HG02973 (cell line): ENCODE measurements at regions not wholly inside any gene's neighbourhood (a gene's known extent, or its start where the extent isn't known, plus 50 kb on each side); places are given as distances from the start of the nearest gene placed in this dataset.

Experiments used
- ATAC-seq: cut with Tn5 transposase; IDR thresholded peaks from one replicate; pipeline ENCODE4 v1.9.1; 2021; ENCODE audit warnings: moderate library complexity; ENCODE audit not compliant: unreplicated experiment

DNA sequence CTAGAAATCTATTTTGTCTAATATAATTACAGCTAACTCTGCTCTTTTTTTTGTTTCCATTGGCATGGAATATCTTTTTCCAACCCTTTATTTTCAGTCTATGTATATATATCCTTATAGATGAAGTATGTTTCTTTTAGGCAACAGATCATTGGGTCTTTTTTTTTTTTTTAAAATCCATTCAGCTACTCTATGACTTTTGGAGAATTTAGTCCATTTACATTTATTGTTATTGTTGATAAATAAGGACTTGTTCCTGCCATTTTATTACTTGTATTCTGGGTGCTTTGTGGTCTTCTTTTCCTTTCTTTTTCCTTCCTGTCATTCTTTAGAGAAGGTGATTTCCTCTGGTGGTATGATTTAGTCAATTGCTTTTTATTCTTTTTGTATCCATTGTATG lies 296.8 kb downstream of the SMARCA2 start:
- no peak for ATAC-seq

DNA sequence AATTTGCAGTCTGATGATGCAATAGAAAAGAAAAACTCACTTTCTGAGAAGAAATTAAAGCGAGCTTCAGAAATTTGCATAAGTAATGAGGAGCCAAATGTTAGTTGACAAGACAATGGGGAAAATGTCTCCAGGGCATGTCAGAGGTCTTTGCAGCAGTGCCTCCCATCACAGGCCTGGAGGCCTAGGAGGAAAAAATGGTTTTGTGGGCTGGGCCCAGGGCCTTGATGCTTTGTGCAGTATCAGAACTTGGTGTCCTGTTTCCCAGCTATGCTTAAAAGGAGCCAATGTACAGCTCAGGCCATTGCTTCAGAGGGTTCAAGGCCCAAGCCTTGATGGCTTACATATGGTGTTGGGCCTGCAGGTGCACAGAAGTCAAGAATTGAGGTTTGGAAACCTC lies 298.4 kb downstream of the SMARCA2 start:
- ATAC-seq, result no peak

DNA sequence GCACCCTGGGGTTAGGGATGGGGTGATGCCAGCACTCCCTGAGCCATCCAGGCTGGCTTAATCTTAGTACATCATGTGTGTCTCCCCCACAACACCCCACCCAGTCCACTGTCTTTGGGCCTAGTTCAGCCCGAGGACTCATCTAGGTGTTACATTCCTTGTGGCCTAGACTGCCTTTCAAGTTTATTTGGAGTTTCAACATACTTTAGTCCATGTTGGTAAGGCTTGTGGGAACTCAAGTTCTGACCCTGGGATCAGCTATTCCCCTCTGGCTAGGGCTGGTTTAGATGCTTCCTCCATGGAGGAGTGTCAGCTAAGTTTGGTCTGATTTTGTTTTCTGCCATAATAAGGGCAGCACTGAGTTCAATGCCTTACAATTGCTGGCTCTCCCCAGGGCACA lies 302.4 kb downstream of the SMARCA2 start:
- ATAC-seq, result no peak

DNA sequence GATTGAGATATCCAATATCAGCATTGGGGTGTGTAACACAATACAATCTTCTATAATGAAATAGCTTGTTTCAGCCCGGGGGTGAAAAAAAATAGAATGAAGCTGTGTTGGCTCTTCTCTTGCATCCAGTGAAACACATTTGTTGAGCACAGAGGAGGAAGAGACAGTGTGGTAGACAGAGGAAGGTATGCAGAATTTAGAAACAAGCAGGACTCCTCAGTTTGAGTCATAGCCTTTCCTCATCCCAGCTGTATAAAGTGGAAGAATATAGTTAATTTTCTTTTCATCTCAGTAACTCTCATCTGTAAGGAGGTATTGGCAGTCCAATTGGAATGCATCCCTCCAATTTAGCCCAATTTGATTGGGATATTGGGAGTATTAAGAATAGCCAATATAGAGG lies 302.2 kb upstream of the VLDLR start:
- no peak for ATAC-seq

DNA sequence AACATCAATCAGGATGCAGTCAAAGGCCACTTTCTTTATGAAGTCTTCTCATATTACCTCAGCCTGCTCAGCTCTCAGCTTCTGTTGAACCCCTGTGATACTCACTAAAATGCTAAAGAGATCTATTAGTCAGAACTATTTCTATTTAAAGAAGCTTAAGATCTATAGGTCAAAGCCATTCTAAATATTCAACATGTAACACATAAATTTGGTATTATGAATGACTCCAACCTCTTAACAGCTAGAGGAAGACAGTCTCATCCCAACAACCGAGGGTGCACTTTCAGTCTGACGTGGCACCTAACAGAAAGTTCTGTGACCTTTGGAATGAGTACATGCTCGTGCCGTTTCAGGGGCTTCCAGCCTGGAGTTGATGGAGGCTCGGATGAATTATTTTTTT lies 301.5 kb upstream of the VLDLR start:
- ATAC-seq, result no peak

DNA sequence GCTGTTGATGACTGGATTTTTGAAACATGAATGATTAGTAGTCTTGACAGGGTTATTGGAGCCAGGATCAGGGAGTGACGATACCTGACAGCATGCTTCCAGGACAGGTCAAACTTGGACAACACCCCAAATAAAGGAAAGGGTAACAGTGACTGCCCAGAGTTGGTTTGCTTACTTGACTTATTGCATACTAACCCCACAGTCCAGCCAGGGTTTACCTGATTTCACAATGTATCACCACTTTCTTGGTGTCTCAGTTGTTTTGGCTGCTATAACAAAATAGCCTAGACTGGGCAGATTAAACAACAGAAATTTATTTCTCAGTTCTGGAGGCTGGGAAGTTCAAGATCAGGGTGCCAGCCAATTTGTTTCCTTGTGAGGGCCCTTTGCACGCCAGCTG lies 301.0 kb upstream of the VLDLR start:
- no peak for ATAC-seq

DNA sequence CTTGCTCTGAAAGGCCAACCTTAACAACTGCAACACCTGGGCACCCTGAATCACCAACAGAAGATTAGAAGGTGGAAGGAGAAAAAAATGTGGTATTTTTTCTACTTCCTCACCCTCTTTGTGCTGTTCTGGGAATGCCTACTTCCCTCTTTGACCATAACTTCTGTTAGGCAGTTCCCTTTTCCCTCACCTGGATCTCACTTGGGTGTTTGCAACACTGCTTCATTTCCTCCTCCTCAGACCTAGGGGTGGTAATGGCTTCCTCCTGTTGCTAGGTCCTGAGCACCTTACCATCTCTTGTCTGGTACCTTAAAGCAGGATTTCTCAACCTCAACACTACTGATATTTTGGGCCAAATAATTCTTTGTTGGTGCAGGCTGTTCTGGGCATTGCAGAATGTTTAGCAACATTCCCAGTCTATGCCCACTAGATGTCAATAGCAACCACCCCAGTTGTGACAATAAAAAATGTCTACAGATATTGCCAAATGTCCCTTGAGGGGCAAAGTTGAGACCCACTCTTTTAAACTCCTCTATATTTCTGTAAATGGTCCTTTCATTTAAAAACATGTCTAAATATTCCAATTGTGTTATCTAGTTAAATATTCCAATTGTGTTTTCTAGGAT lies 300.0 kb upstream of the VLDLR start:
- ATAC-seq, result no peak

DNA sequence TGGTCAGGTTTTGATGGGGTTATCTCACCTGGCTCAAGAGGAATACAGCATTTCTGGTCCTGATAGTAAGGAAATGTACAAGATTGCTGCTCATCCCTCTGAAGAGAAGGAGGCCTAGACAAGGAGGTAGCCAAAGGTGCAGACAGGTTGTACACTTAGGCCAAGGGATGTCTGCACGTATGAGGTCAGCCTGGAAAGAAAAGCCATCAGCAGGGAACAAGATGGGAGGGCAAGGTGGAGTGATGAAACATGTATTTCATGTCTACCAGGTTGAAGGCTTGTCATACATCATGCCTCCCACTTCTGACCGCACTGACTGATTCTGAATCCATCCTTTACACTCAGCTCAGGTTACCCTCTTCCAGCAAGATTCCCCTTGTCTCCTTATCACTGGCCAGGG lies 296.8 kb upstream of the VLDLR start:
- ATAC-seq, result no peak

DNA sequence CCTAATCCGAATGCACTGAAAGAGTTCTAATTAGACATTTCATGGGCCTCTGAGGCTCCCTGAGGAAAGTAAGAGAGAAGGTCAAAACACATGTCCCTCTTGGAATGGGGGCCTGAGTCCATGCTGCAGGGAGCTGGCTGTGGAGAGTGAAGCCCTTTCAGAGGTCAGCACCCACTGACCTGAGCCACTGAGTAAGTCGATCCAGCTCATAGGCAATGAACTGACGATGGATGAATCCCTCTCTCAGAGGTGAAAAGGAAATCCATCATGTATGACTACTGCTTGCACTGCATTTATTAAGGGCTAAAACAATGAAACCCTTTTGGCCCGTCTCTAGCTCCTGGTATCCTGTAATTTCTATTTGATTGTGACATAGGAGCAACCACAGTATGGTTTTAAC lies 288.9 kb upstream of the VLDLR start:
- ATAC-seq, result no peak

DNA sequence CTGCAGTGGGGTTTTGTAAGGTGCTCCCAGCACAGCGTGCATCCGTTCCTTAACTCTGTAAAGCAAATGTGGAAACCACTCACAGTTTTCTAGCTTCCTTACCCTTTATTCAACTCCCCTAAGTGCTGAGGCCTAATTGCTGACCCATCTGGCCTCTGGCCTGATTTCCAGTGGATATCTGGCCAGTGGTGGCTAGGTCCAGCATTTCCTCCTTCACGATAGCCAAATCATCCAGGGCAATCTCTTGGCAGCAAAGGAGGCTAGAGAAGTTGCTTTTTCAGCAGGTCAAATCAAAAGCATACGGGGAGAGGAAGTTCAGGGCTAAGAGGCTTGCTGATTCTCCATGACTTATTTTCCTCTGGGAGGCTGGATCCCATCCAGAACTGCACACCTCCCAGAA lies 286.3 kb upstream of the VLDLR start:
- ATAC-seq, result no peak

DNA sequence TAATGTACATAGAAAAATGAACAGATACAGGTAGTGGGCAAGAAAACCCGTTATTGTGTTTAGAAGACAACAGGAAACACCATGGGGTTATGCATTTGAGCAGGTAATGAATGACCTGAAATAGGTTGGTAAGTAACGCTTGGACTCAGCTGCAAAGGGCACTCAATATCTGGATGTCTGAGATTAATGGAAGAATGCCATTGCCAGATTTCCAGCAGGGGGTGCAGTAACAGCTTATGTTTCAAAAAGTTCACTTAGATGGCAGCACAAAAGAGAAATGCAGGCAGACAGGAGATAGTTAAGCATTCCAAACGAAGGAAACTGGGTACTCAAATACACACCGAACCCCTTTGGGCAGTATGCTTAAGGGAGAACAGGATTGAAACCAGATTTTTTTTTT lies 285.5 kb upstream of the VLDLR start:
- ATAC-seq, result no peak

DNA sequence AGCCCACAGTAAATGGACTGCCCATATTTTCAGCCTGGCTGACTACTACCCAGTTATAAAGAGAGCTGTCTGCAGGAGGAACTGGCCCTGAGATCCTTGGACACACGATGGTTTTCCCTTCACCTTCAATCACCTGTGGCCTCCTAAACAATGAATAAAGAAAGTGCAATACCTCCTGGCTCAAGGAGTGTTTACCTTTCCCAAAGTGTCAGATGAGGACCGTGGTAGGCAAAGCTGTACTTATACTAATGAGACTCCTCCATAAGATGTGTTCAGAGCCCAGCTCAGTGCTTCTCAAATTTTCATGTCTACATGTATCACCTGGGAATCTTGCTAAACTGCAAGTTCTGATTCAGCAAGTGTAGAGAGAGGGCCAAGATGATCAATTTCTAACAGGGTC lies 284.5 kb upstream of the VLDLR start:
- ATAC-seq, result no peak

DNA sequence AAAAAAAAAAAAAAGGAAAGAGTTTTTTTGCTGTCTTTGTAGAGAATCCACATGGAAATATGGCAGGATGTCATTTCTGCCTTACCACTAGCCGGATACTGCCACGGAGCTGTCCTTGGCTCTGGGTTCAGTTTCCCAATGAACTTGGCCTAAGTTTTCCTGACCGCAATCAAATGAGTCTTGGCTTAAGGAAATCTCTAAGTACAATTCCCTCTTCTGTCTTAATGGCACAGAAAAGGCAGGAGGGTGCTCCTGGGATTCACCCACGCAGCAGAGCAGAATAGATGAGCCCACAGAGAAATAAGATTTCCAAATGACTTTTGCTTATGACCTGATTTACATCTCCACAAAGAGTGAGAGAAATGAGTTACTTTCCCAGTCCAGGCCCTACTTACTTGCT lies 284.0 kb upstream of the VLDLR start:
- ATAC-seq, result no peak

DNA sequence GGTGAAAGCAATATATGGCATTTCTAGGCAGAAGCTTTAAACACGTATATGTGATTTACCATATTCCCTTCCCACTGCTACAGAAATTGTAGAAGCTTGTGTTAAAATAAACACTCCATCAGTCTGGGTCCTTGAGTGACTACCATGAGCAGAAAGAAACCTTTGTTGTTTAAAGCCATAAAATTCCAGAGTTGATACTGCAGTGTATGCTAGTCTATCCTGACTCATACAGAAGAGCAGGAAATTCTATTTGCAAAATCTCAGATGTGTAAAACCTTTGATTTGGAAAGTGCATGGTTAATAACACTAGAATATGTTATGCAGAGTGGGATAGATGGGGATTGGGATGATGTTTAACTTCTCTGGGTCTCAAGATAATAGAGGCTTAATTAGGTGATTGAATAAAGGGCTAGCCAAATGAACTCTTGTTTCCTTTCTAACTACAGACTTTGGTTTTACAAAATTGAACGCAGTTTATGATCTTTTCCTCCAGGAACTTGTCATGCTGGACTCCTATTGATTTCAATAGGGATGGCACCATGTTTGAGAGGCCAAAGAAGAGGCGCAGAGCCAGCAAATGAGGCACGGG lies 282.7 kb upstream of the VLDLR start:
- no peak for ATAC-seq

DNA sequence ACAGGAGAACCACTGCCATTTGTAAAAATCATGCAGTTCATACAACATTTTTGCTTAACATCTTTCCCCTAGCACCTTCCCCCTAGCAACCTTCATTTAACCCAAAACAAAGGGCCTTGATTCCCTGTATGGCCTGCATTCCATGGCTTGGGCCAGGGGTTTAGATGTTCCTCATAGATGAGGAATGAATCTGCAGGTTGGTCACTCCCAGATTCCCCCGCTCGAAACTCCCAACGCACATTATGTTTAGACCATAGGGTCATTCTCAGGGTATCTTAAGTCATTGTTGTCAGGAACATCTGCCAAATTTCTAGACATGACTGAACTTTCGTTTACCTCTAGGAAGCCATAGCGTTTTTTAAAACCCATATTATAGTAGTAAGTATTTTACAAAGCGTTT lies 282.2 kb upstream of the VLDLR start:
- no peak for ATAC-seq

DNA sequence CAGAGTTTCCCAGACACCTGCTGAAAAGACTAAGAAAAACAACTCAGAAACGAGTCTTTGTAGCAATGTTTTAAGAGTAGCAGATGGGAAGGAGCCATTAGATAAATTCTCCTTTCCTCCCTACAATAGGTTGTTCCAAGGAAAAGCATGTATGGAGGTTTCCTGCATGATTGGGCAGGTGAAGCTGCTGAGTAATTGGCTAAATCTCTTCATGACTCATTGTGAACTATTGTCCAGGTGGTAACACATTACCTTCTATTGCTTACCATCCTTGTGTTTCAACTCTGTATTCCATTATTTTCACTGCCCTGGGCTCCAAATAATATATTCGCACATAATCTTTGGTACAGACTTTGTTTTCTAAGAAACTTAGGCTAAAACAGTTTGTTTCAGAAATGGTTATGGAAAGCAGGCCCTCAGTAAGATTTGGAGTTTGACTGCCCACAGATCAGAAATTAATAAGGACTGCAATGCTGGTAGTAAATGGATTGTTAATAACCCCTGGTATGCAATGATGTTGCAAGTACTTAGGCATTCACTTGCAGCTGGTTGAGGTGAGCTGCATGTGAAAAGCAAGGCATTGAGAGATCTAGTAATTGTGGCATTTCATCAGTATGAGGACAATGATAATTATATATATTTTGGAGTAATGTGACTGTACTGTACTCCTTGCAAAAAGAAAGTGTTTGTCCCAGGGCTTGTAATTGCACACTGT lies 281.4 kb upstream of the VLDLR start:
- no peak for ATAC-seq

DNA sequence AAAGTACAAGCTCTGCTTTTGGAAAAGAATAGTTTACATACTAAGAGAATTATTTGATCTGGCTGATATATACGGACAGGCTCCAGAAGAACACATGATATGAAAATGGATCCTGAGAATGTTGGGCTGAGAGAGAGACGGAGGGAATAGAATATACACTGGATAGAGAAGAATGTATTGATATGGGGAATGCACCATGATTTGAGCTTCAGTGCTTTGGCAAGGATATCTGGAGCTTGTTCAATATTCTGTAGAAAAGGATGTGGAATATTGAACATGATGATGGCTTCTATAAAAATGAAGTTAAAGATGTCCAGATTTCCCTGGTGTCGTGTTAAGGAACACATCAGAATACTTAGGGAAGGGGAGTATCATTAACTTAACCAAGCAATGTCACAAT lies 280.5 kb upstream of the VLDLR start:
- no peak for ATAC-seq

DNA sequence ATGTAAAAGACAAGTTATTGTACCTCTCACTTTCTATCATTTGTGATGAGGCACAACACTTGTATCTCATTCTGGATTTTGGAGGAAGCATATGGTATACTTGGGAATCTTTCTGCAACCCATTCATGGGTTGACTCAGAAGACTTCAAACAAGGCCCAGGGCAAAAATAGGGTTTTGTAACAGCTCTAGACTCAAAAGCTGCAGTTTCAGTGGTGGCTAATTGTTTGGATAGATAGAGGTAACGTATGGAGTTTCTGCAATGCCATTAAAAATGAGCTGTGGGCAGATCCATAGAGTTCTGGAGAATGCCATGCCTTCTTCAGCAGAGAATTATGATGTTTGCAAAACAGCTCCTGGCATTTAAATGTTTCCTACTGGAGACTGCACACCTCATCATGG lies 279.6 kb upstream of the VLDLR start:
- ATAC-seq, result no peak

DNA sequence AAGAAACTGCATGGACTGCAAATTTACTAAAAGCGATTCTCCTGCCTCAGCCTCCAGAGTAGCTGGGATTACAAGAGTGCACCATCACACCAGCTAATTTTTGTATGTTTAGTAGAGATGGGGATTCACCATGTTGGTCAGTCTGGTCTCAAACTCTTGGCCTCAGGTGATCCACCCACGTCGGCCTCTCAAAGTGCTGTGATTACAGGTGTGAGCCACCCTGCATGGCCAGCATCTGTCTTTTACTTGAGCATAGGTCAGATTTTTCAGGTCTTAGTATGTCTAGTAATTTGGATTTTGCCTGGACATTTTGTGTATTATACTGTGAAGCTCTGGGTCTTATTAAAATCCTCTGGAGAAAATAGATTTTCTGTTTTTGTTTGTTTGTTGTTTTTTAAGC lies 277.8 kb upstream of the VLDLR start:
- ATAC-seq, result no peak

DNA sequence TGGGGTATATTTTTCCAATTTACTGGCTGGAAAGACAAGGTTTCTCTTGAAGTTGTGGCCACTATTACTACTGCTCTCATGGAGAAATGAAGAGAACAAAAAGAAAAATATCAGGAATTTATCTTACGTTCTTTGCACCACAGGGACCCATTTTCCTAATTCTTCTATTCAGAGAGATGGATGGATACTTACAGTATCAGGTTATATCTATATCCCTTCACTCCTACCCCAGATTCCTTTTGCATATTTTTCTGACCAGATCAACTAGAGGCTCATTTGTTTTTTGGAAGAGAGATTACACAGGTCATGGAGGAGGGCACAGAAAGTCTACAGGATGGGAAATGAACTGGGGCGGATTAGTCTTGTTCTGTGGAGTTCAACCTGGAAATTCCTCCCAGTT lies 277.2 kb upstream of the VLDLR start:
- ATAC-seq, result no peak

DNA sequence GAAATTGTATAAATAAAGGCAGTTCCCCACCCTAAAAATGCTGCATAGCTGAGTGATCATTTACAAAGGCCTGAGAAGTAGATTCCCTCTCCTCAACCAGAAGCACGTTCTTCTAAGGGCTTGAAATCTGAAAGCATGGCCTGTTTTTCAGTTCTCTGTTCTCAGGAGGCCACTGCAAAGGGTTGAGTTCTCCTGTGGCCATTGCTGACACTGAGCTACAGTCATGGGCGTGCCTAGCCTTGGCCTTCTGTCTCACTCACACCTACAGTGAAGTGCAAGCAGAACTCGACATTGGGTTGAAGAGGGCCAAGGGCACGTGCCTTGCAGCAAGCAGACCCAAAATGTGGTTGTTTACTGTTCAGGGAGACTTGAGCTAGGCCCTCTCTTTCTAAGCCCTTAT lies 276.6 kb upstream of the VLDLR start:
- ATAC-seq, result no peak

DNA sequence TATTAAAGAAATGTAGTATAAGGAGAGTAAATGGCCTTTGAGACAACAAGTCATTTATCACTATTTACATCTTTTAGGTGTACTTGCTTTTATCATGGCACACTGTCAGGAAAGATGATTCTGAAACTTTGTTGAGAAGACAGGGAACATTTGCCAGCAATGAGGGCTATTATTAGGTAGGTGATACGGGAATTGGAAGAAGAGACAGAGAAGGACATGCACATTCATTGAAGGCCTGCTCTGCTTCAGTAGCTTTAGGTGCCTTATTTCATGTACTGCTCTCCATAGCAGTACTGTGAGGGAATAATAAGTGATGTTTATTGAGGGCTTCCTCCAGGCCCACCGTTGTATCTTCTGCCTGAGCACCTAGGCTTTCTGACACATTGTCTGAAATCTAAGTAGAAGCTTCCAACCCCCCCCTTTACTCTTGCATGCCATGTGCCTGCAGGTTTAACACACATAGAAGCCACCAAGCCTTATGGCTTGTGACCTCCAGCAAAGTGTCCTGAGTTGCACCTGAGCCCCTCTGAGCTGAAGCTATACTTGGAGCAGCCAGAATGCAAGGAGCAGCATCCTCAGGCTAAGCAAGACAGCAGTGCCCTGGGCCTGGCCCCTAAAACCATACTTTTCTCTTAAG lies 275.2 kb upstream of the VLDLR start:
- ATAC-seq, result no peak
